ENCODE measurements at regions not wholly inside any gene's neighbourhood (a gene's known extent, or its start where the extent isn't known, plus 50 kb on each side); places are given as distances from the start of the nearest gene placed in this dataset.

- Histone ChIP-seq H3K9me3 (ENCODE audit: low read length) (peaks cover 6% of the 10 kb centered on the region; the same call in 1 of the 2 replicates), H3K79me2 (ENCODE audit: insufficient read depth, low read length) (no peaks in the 10 kb centered on the region), H3K27me3 (ENCODE audit: control insufficient read depth in 1 of 2, insufficient read depth in 2 of 2, low read length in 2 of 2) (0 out of 5 replicates have a peak, but pooled peaks cover 0 to 7% of the 10 kb centered on the region in 2 experiments), H4K20me1 (ENCODE audit: insufficient read depth, low read length) (no peaks in the 10 kb centered on the region), H3K4me1 (ENCODE audit: insufficient read depth, low read length) (no peaks in the 10 kb centered on the region), H3K9ac (ENCODE audit: insufficient read depth, low read depth, low read length) (no peak overlapping the region), H2AFZ (ENCODE audit: low read length) (no peak overlapping the region), H3K27ac (ENCODE audit: extremely low read length, insufficient read depth, low read length) (no peak overlapping the region), H3K4me3 (replicated peaks in 1 of 3; ENCODE audit: insufficient read depth in 1 of 3, low read depth in 2 of 3, low read length in 3 of 3) (no peak overlapping the region), H3K36me3 (replicated peaks in 1 of 2; ENCODE audit: control insufficient read depth in 1 of 2, insufficient read depth in 2 of 2, low read length in 2 of 2) (no peaks in the 10 kb centered on the region), H3K4me2 (ENCODE audit: low read depth, low read length) (no peak overlapping the region)
- no peak for DNase-seq (ENCODE audit: low spot score)
- no peak for FAIRE-seq
- intact Hi-C loops (cut with micrococcal nuclease; ENCODE audit: unreplicated experiment) = no loop called here
- in situ Hi-C loops (cut with HindIII; ENCODE audit: extremely low pct_ligation_motif_present, low pct_unique_long_range_greater_than_20kb) = no loop called here
- ChIA-PET CTCF (ENCODE audit: low intra/inter-chr PET ratio, low total read pairs) (no interaction called here), POLR2A (no interaction called here)
- no TSS peak for BruUV-seq (replicated peaks)
- TF ChIP-seq AGO2 (optimal IDR thresholded peaks at IDR 0.05; ENCODE audit: low read depth, low read length) (no peak), HDAC2 (CRISPR knock-in tag; IDR thresholded peaks at IDR 0.05) (no peak), ZNF274 (CRISPR knock-in tag; IDR thresholded peaks at IDR 0.05) (no peak), CREM (IDR thresholded peaks at IDR 0.05) (no peak), CREM (CRISPR knock-in tag; IDR thresholded peaks at IDR 0.05) (no peak)
- 16% methylated on average over 9 of the region's 9 CpGs for WGBS (ENCODE audit: low lambda C conversion rate)
- no peak; the same call in 2 of the 3 replicates for ATAC-seq
These were observed 199.9 kb downstream of the ACTR3 start for GRCh38 chr2:114089636-114090319.

GRCh38 chr2:114091010-114091409 is 201.1 kb downstream of the ACTR3 start:
- no peaks in the 10 kb centered on the region for H3K36me3 ChIP-seq (replicated peaks in 1 of 2; ENCODE audit: control insufficient read depth in 1 of 2, insufficient read depth in 2 of 2, low read length in 2 of 2)
- no peaks in the 10 kb centered on the region for H3K79me2 ChIP-seq (ENCODE audit: insufficient read depth, low read length)
- no TSS peak for BruUV-seq (replicated peaks)
- WGBS (ENCODE audit: low lambda C conversion rate) = 0% methylated on average over 1 of the region's 1 CpG
- H3K4me2 ChIP-seq (ENCODE audit: low read depth, low read length) = no peak overlapping the region
- FAIRE-seq (no peak), ATAC-seq (no peak), DNase-seq (ENCODE audit: low spot score) (no peak)
- TF ChIP-seq MAFK (conservative IDR thresholded peaks at IDR 0.05 in 1 of 2, IDR thresholded peaks at IDR 0.05 in 1 of 2; ENCODE audit: low read length in 2 of 2) (peak; percentile 86 to 87), MAFF (IDR thresholded peaks at IDR 0.05; ENCODE audit: low read depth, low read length) (peak; percentile 79), AKAP8 (CRISPR knock-in tag; IDR thresholded peaks at IDR 0.05) (no peak), KLF11 (CRISPR knock-in tag; IDR thresholded peaks at IDR 0.05) (no peak), NR0B2 (CRISPR knock-in tag; IDR thresholded peaks at IDR 0.05) (no peak), EZH2 (conservative IDR thresholded peaks at IDR 0.05; ENCODE audit: low read depth, low read length) (no peak), ETS1 (CRISPR knock-in tag; IDR thresholded peaks at IDR 0.05) (no peak)
- H2AFZ ChIP-seq (ENCODE audit: low read length) = no peak overlapping the region
- no peak overlapping the region for H3K4me3 ChIP-seq (replicated peaks in 1 of 3; ENCODE audit: insufficient read depth in 1 of 3, low read depth in 2 of 3, low read length in 3 of 3)
- in situ Hi-C loops (cut with HindIII; ENCODE audit: extremely low pct_ligation_motif_present, low pct_unique_long_range_greater_than_20kb) = no loop called here
- ChIA-PET CTCF (ENCODE audit: low intra/inter-chr PET ratio, low total read pairs) (no interaction called here), POLR2A (no interaction called here)
- H3K4me1 ChIP-seq (ENCODE audit: insufficient read depth, low read length) = no peaks in the 10 kb centered on the region
- no peaks in the 10 kb centered on the region for H4K20me1 ChIP-seq (ENCODE audit: insufficient read depth, low read length)
- no peak overlapping the region for H3K9ac ChIP-seq (ENCODE audit: insufficient read depth, low read depth, low read length)
- H3K9me3 ChIP-seq (ENCODE audit: low read length) = peaks cover 14% of the 10 kb centered on the region
- intact Hi-C loops (cut with micrococcal nuclease; ENCODE audit: unreplicated experiment) = no loop called here
- H3K27me3 ChIP-seq (ENCODE audit: control insufficient read depth in 1 of 2, insufficient read depth in 2 of 2, low read length in 2 of 2) = 0 out of 5 replicates have a peak, but pooled peaks cover 0 to 7% of the 10 kb centered on the region in 2 experiments
- no peak overlapping the region for H3K27ac ChIP-seq (ENCODE audit: extremely low read length, insufficient read depth, low read length)
